AG04450 (cell line): ENCODE measurements at regions not wholly inside any gene's neighbourhood (a gene's known extent, or its start where the extent isn't known, plus 50 kb on each side); places are given as distances from the start of the nearest gene placed in this dataset.
"Not testable (repeated sequence)": the region's sequence is repeated elsewhere in the genome, so short reads cannot be mapped to it uniquely, and the experiment has no call there.

Experiments used
- CTCF ChIA-PET: fragments of 300-600, 350-600 bp; formaldehyde crosslinking; extraction: SDS; loops from one replicate; lab custom pipeline; 2022; ENCODE audit warnings: antibody characterized with exemption, inconsistent platforms; lab: Charles Lee
- POLR2A ChIA-PET: fragments of 350-600 bp; formaldehyde crosslinking; extraction: SDS; loops from one replicate; lab custom pipeline; 2021; ENCODE audit warnings: antibody characterized with exemption, inconsistent platforms; lab: Yijun Ruan, JAX
- DNase-seq: peaks from one replicate; pipeline ENCODE4 v3.0.0-alpha.2; 2011; ENCODE audit warnings: low read depth, low spot score
- H3K27ac ChIP-seq: one replicate; pipeline ENCODE4 v1.5.1; 2012; ENCODE audit warnings: low read depth, low read length, control low read depth
- H3K27me3 ChIP-seq: one replicate; pipeline ENCODE4 v1.6.0; 2012; ENCODE audit warnings: low read length; ENCODE audit not compliant: control insufficient read depth, insufficient read depth
- H3K4me3 ChIP-seq: 2 replicates; pipeline ENCODE4 v1.5.1; 2011; ENCODE audit warnings: mild to moderate bottlenecking, low read depth, low read length, control low read depth
- H3K9me3 ChIP-seq: 2 replicates; pipeline ENCODE4 v1.5.1; 2012; ENCODE audit warnings: low read length; ENCODE audit not compliant: control insufficient read depth, insufficient read depth
- TF ChIP-seq, protein P1 (sequence below): IDR thresholded peaks from 2 replicates; pipeline ENCODE4 v1.5.1; 2011; ENCODE audit warnings: low read depth, low read length, control low read depth, inconsistent platforms

DNA sequence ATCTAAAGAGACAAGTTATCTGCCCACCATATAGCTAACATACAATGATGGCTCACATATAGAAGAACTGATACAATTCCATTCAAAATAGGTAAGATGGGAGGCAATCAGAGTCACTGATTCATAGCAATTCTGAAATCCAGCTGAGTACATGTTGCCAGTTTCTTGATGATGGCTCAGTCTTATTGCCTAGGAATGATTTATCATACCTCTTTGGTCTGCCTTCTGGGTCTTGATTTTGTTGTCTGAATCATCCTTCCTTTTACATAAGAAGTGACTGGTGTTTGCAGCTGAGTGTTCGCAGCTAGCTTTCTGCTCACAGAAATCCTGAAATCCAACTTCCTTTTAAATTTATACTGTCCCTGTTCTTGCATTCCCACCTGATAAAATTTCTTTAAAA is 463.2 kb upstream of the MGAT4C start:
- TF ChIP-seq, protein P1, sequence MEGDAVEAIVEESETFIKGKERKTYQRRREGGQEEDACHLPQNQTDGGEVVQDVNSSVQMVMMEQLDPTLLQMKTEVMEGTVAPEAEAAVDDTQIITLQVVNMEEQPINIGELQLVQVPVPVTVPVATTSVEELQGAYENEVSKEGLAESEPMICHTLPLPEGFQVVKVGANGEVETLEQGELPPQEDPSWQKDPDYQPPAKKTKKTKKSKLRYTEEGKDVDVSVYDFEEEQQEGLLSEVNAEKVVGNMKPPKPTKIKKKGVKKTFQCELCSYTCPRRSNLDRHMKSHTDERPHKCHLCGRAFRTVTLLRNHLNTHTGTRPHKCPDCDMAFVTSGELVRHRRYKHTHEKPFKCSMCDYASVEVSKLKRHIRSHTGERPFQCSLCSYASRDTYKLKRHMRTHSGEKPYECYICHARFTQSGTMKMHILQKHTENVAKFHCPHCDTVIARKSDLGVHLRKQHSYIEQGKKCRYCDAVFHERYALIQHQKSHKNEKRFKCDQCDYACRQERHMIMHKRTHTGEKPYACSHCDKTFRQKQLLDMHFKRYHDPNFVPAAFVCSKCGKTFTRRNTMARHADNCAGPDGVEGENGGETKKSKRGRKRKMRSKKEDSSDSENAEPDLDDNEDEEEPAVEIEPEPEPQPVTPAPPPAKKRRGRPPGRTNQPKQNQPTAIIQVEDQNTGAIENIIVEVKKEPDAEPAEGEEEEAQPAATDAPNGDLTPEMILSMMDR = no peak
- Histone ChIP-seq H3K27me3 (no peaks in the 10 kb centered on the region), H3K27ac (no peak overlapping the region), H3K4me3 (no peak overlapping the region), H3K9me3 (no peaks in the 10 kb centered on the region)
- ChIA-PET CTCF (no interaction called here), POLR2A (no interaction called here)
- DNase-seq = no peak

DNA sequence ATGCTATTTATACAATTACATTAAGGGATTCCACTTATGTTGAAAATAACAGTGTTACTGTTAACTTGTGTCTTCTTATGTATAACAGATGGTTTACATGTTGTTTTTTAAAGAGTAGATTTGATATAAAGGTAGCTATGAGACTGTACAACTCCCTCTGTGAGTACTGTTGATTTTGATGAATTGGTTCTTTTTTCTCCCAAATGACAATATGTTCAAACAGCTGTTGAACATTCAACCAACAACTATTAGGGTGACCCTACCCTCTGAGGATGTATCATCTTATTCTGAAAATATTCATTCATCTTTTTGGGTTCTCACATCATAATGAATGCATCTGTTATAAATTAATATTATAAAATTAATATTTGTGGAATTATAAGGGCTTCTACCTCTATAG is 456.9 kb upstream of the MGAT4C start:
- ChIA-PET POLR2A (interaction anchor here (1.5 kb wide), 1 partner anchor 12 kb away, joined by 6 read pairs; no protein-coding TSS in a partner anchor), CTCF (no interaction called here)
- no peak for DNase-seq
- no peak overlapping the region for H3K4me3 ChIP-seq
- H3K9me3 ChIP-seq = peaks cover 9% of the 10 kb centered on the region
- no peaks in the 10 kb centered on the region for H3K27me3 ChIP-seq
- no peak overlapping the region for H3K27ac ChIP-seq
- TF ChIP-seq, protein P1 = no peak

DNA sequence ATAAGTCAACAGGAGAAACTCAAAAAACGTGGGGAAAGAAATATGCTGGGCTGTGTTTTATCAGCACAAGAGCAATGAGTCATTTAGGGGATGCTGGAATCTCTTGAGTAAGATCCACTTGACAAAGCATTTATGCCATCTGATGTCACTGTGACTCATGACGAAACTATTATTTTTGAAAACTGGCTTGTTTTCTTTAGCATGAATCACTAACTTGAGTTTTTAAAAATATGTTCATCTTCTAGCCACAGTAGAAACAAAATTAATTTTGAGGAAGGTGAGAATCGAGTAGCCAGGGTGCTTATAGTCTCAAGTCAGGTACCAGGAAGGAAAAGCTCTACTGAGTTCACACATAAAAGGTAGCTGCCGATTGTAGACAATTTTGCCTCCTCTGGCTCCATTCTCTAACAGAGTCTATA is 456.2 kb upstream of the MGAT4C start:
- POLR2A ChIA-PET = interaction anchor here (1.5 kb wide), 1 partner anchor 12 kb away, joined by 6 read pairs; no protein-coding TSS in a partner anchor
- Histone ChIP-seq H3K27me3 (no peaks in the 10 kb centered on the region), H3K27ac (peak overlapping the region; percentile 71), H3K4me3 (no peak overlapping the region), H3K9me3 (peaks cover 14% of the 10 kb centered on the region)
- CTCF ChIA-PET = no interaction called here
- TF ChIP-seq, protein P1 = no peak
- peak; percentile 94 for DNase-seq

DNA sequence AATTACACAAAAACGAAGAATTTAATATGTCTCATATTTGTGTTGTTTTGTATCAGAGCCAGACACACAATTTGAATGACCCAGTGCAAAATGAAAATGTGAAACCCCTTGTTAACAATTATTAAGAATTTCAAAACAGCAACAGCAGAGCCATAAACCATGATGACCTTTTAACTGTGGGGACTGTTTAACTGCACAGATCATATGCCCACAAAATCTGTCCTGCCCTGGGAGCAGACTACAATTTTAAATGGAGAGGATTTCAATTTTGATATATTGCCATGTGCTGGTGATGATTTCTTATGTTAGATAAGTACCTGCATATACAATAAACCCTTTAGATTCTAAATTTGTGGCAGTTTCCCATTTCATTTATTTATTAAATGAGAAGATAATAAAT is 455.5 kb upstream of the MGAT4C start:
- no peak for DNase-seq
- Histone ChIP-seq H3K9me3 (peaks cover 15% of the 10 kb centered on the region), H3K4me3 (no peak overlapping the region), H3K27me3 (no peaks in the 10 kb centered on the region), H3K27ac (no peak overlapping the region)
- POLR2A ChIA-PET = no interaction called here
- TF ChIP-seq, protein P1 = no peak
- CTCF ChIA-PET = no interaction called here

DNA sequence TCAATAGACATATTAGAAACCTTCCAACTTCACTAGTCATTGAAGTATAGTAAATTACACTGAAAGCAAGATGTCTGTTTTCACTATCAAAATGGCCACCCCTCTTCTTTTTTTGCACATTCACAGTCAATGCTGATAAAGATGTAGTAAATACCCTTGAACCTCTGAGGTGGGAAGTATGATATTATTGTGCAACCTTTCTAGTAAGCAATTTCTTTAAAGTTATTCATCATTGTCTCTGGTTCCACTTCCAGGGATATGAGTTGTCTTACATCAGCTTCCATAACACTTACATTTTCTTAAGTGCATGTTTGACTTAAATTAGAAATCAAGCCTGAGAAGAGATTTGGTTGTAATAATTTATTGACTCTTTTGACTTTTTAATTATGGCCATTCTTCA is 453.9 kb upstream of the MGAT4C start:
- no peak overlapping the region for H3K4me3 ChIP-seq
- POLR2A ChIA-PET = no interaction called here
- no peak for DNase-seq
- peaks cover 15% of the 10 kb centered on the region for H3K9me3 ChIP-seq
- TF ChIP-seq, protein P1 = no peak
- no peak overlapping the region for H3K27ac ChIP-seq
- CTCF ChIA-PET = no interaction called here
- no peaks in the 10 kb centered on the region for H3K27me3 ChIP-seq

DNA sequence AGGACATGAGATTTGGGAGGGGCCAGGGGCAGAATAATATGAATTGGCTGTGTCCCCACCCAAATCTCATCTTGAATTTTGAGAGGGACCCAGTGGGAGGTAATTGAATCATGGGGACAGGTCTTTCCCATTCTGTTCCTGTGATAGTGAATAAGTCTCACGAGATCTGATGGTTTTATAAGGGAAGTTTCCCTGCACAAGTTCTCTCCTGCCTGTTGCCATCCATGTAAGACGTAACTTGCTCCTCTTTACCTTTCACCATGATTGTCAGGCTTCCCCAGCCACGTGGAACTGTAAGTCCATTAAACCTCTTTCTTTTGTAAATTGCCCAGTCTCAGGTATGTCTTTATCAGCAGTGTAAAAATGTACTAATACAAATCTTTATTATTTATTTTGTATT is 452.8 kb upstream of the MGAT4C start:
- CTCF ChIA-PET, H3K4me3 ChIP-seq, DNase-seq, H3K27ac ChIP-seq, H3K27me3 ChIP-seq, POLR2A ChIA-PET: not testable (repeated sequence)
- peaks cover 15% of the 10 kb centered on the region for H3K9me3 ChIP-seq
